DMS114 treated with DMSO at 0.1 percent for 48 hours (cell line): ENCODE measurements at regions not wholly inside any gene's neighbourhood (a gene's known extent, or its start where the extent isn't known, plus 50 kb on each side); places are given as distances from the start of the nearest gene placed in this dataset.
"Not testable (repeated sequence)": the region's sequence is repeated elsewhere in the genome, so short reads cannot be mapped to it uniquely, and the experiment has no call there.

Experiments used
- DNase-seq: peaks from one replicate; lab custom pipeline; 2025; ENCODE audit not compliant: unreplicated experiment; lab: John Stamatoyannopoulos, UW

DNA sequence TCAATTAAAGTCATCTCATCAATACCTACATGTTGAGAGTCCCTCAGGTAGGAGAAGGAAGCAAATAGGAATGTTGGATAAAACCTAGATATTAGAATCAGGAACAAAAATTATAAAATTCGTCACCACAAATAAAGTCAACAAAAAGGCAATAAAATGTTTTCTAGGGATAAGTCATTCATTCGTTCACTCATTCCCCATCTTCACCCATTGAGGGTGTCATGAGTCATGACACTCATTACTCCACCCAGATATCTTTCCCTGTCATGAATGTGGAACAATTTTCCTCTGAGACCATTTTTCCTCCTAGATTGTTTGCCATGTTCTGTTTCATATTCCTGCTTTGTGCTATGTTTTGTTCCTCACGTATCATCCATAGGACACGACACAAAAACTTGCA lies 50.9 kb upstream of the OLIG3 start:
- DNase-seq: no peak

- no peak for DNase-seq
Measured at GRCh38 chr6:137547186-137547585, 53.0 kb upstream of the OLIG3 start.

DNA sequence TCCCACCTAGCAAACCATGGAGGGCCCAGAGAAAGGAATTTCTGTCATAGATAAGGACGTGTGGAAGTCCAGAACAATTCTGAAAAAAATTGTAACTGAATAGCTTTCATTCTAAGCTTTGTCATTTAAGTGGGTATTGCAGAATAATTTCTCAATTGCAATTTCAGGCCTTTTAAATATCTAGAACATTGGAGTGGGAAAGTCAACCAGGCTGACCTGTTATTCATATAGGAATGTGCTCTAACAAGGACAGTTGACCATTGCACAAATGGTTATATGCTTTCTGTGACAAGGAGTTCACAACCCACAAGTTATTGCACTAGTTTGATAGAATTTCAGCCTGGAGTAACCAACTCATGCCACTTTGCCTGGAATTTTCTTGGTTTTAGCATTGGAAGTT lies 53.4 kb upstream of the OLIG3 start:
- no peak for DNase-seq

- DNase-seq: no peak
Measured at GRCh38 chr6:137549106-137549505, 54.9 kb upstream of the OLIG3 start.

GRCh38 chr6:137550535-137550934 lies 56.3 kb upstream of the OLIG3 start:
- no peak for DNase-seq

DNA sequence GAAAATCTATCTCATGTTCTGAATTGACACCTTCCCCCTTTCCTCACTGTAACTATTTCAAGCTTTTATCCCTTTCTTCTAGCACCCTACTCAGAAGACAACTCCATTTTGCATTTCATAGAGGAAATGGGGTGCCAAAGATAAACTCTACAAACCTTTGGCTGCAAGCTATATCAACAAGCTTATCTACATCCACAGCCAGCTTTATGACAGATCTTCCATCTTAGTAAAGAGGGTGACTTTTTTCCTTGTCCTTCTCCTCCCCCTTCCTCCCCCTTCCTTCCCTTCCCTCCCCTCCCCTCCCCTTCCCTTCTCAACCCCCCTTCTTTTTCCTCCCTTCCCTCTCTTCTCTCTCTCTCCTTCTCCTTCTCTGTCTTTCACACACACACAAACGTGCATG lies 58.0 kb upstream of the OLIG3 start:
- DNase-seq: no peak

DNA sequence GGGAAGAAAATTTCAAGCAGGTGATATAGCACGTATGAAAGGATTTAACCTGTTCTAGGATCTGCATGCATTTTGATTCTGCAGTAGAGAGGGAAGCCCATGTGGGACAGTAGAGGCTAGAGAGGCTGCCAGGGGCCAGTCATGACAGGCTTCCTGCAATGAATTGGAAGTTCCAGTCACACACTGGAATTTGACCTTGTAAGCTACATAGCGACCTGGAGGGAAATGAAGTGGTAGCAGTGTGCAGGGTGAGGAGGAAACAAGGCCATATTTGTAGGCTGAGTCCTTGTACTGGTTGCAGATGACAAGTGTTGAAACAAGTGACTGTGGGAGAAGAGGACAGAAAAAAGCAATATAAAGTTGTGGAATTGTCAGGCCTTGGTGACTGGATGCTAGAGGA lies 58.6 kb upstream of the OLIG3 start:
- DNase-seq: no peak

- not testable (repeated sequence) for DNase-seq
Measured at GRCh38 chr6:137559521-137560183, 65.5 kb upstream of the OLIG3 start.

DNA sequence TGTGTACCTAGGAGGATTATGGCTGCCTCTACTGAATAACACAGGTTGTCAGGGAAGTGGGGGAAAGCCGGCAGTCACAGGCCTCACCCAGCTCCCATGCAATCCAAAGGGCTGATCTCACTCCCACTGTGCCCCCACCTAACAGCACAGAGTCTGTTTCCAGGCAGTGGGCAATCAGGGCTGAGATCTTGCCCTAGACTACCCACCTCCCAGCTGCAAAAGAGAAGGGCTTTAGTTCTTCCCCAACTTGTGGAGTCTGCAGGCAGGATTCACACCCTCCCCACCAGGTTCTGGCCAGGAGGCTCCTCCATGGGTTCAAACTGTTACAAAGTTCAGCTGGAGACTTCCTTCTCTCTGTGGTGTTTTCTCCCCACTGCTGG lies 66.0 kb upstream of the OLIG3 start:
- no peak for DNase-seq

GRCh38 chr6:137568067-137568466 lies 73.9 kb upstream of the OLIG3 start:
- no peak for DNase-seq

DNA sequence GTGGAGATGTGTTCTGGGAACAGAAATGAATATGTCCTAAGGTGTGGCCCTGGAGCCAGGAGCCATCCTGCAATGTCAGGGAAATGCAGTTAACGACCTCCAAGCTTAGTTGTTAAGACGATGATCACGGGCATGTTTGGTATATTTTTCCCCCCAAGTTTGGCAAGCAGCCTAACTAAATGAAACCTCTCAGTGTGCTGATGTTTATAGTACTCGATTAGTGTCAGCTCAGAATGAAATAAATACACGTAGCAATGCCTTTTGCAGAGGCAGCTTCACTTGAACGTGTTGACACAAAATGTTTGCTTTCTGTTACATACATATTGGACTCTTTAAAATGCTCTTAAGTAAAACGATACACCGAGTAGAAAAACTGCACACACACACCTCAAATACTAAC lies 76.2 kb upstream of the OLIG3 start:
- no peak for DNase-seq

GRCh38 chr6:137571854-137572253 lies 77.7 kb upstream of the OLIG3 start:
- no peak for DNase-seq

GRCh38 chr6:137573739-137574138 lies 79.5 kb upstream of the OLIG3 start:
- DNase-seq: no peak

GRCh38 chr6:137579612-137580011 lies 85.4 kb upstream of the OLIG3 start:
- no peak for DNase-seq

GRCh38 chr6:137581019-137581707 lies 87.0 kb upstream of the OLIG3 start:
- no peak for DNase-seq

DNA sequence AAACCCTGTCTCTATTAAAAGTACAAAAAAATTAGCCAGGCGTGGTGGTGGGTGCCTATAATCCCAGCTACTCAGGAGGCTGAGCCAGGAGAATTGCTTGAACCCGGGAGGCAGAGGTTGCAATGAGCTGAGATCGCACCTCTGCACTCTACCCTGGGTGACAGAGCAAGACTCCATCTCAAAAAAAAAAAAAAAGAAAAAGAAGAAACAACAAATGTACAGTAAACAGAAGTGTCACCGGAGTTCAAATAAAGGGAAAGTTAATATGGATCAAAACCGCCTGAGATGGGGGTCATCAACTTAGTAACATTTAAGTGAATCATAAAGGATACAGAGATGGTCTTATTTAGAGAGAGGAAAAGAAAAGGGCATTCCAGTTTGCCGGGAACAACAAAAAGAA lies 89.3 kb upstream of the OLIG3 start:
- not testable (repeated sequence) for DNase-seq

GRCh38 chr6:137588472-137588871 lies 94.3 kb upstream of the OLIG3 start:
- DNase-seq: no peak

GRCh38 chr6:137589067-137589848 lies 95.1 kb upstream of the OLIG3 start:
- DNase-seq: no peak

DNA sequence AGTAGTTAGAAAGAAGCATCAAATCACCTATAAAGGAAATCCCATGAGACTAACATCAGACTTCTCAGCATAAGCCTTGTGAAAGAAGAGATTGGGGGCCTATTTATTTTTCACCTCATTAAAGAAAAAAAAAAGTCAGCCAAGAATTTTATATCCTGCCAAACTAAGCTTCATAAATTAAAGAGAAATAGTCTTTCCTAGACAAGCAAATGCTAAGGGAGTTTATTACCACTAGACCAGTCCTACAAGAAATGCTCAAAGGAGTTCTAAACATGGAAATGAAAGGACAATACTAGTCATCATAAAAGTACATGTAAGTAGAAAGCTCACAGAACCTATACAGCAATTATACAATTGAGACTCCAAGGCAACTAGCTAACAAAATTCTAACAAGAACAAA lies 96.5 kb upstream of the OLIG3 start:
- DNase-seq: no peak

DNA sequence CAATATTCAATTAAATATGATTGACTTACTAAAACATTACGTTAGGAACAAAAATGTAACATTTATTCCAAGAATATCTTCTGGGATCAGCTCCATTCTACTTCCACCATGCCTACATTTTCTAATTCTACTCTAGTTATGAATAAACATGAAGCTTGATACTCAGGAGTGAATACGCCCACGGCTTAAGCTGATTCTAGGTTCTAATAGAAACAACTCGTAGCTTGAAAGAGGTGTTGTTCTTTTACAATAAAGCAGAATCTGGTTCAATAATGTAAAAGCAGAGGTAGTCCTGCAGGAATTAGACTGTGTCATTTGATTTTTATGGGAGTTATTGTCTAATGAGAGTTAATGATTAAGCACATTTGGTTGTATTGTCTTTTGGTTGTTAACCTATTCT lies 107.3 kb upstream of the OLIG3 start:
- DNase-seq: no peak

DNA sequence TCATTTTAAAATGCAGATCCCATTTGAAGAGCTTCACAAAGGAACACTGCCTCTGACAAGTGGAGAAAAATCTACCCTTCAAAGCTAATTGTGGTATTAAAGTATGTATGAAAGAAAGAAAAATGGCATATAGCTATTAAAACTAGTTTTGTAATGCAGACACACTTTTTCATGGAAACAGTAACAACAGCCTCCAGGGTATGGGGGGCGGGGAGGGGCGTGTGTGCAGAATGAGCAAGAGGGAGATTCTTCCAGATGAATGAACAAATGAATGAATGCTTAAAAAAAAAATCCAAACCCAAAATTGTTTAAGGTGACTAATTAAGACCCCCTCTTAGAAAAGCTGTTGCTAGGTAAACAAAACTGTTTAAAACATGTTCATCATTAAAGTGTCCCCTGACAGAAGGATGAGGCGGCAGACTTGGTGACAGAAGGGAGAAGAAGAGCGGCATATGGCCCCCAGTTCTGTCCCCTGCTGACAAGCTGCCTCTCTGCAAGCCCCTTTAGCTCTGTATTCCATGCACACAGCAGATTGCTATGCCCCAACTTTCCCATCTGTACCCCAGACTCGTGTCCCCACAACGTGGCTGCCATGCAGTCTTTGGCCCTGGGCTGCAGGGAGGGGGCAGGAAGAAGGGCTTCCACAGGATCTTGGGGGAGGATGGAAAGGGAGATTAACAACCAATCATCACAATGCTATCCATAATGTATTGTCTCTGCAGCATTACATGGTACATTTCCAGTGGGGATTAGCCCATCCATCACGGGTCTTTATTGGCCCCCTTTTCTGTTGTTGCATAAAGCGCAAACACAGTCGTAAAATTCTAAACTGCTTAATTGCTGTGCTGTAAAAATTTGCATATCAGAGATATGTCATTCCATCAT lies 108.4 kb upstream of the OLIG3 start:
- no peak for DNase-seq
